HCT116 (cell line): ENCODE measurements at regions not wholly inside any gene's neighbourhood (a gene's known extent, or its start where the extent isn't known, plus 50 kb on each side); places are given as distances from the start of the nearest gene placed in this dataset.

Source experiments
- ATAC-seq: fragments of 200-7000 bp; cut with Tn5 transposase; 2 replicates; pipeline ENCODE4 v1.9.1; 2020; ENCODE audit warnings: mild to moderate bottlenecking, moderate library complexity
- BruUV-seq: library from RNA; stranded (reverse); fragments of 400-500 nt; replicated peaks from 2 replicates; lab custom pipeline; 2021; lab: Mats Ljungman, UMichigan
- CTCF ChIA-PET: fragments of 300-600 bp; sonication (Branson Sonifier 250); formaldehyde crosslinking; loops from one replicate; lab custom pipeline; 2021; ENCODE audit warnings: antibody characterized with exemption; lab: Charles Lee
- POLR2A ChIA-PET: fragments of 300-600, 350-600 bp; sonication (Branson Sonifier 250); formaldehyde crosslinking; loops from one replicate; lab custom pipeline; 2021; ENCODE audit warnings: antibody characterized with exemption; lab: Charles Lee
- RAD21 ChIA-PET, 2 experiments: fragments of 300-600 bp; sonication (Branson Sonifier 250); formaldehyde crosslinking; loops; one replicate each; lab custom pipeline; 2023; ENCODE audit warnings: low total read pairs in 2 of 2; ENCODE audit not compliant: uncharacterized antibody in 2 of 2, unreplicated experiment in 2 of 2, low non-redundant PET in 1 of 2; lab: Charles Lee
- DNase-seq: peaks from one replicate; pipeline ENCODE4 v3.0.0-alpha.2; 2010; ENCODE audit warnings: low read depth, low spot score
- H2AFZ ChIP-seq: fragments of 200-600 bp; shearing (Covaris generic), sonication (generic); 2 replicates; pipeline ENCODE4 v1.6.1; 2017; ENCODE audit warnings: low read depth, mixed run types, mixed read lengths, antibody characterized with exemption, low read length; ENCODE audit not compliant: poor library complexity, severe bottlenecking
- H3K27ac ChIP-seq: 2 replicates; pipeline ENCODE4 v1.5.1; 2012; ENCODE audit warnings: low read depth, low read length
- H3K27me3 ChIP-seq: fragments of 200-600 bp; sonication (generic); 2 replicates; pipeline ENCODE4 v1.6.1; 2016; ENCODE audit warnings: mixed run types, low read length, mixed read lengths; ENCODE audit not compliant: insufficient read depth
- H3K36me3 ChIP-seq, 2 experiments: fragments of 200-500 bp in 1 of 2; fragments of 200-600 bp in 1 of 2; sonication (Bioruptor generic) in 1 of 2; sonication (generic) in 1 of 2; 2 replicates each; pipeline versions ENCODE4 v1.5.1 to v1.6.1; 2014 to 2016; ENCODE audit warnings: low read length in 2 of 2, inconsistent platforms in 1 of 2, mixed read lengths in 1 of 2, mixed run types in 1 of 2; ENCODE audit not compliant: insufficient read depth in 2 of 2, control insufficient read depth in 1 of 2
- H3K4me1 ChIP-seq, 2 experiments: fragments of 200-600 bp in 1 of 2; sonication (generic) in 1 of 2; 2 replicates each; pipeline versions ENCODE4 v1.5.1 to v1.6.1; 2012 to 2017; ENCODE audit warnings: low read length in 2 of 2, inconsistent platforms in 1 of 2, mild to moderate bottlenecking in 1 of 2, mixed read lengths in 1 of 2, mixed run types in 1 of 2, moderate library complexity in 1 of 2; ENCODE audit not compliant: insufficient read depth in 2 of 2, control insufficient read depth in 1 of 2
- H3K4me2 ChIP-seq: fragments of 200-600 bp; sonication (generic); 2 replicates; pipeline ENCODE4 v1.6.1; 2017; ENCODE audit warnings: mixed run types, low read length, mixed read lengths
- H3K4me3 ChIP-seq, 2 experiments: fragments of 200-600 bp in 1 of 2; sonication (generic) in 1 of 2; replicated peaks in 1 of 2; 2 replicates each; pipeline ENCODE4 v1.5.1; 2011 to 2016; ENCODE audit warnings: low read length in 2 of 2, control low read depth in 1 of 2, low read depth in 1 of 2, mild to moderate bottlenecking in 1 of 2, mixed read lengths in 1 of 2, mixed run types in 1 of 2
- H3K79me2 ChIP-seq: fragments of 200-600 bp; sonication (generic); 2 replicates; pipeline ENCODE4 v1.6.1; 2017; ENCODE audit warnings: mild to moderate bottlenecking, mixed run types, low read length, moderate library complexity, mixed read lengths; ENCODE audit not compliant: insufficient read depth
- H3K9ac ChIP-seq: fragments of 200-600 bp; sonication (generic); 2 replicates; pipeline ENCODE4 v1.6.1; 2016; ENCODE audit warnings: low read length, mixed read lengths
- H3K9me2 ChIP-seq: fragments of 200-600 bp; sonication (generic), shearing (Covaris generic); 2 replicates; pipeline ENCODE4 v1.6.1; 2017; ENCODE audit warnings: mixed run types, mild to moderate bottlenecking, moderate library complexity; ENCODE audit not compliant: insufficient read depth
- H3K9me3 ChIP-seq, 2 experiments: fragments of 200-500 bp in 1 of 2; fragments of 200-600 bp in 1 of 2; sonication (Bioruptor generic) in 1 of 2; sonication (generic) in 1 of 2; 2 replicates each; pipeline ENCODE4 v1.6.1; 2014 to 2017; ENCODE audit warnings: low read length in 2 of 2, mixed read lengths in 2 of 2, inconsistent platforms in 1 of 2, low read depth in 1 of 2, mild to moderate bottlenecking in 1 of 2, mixed run types in 1 of 2, moderate library complexity in 1 of 2; ENCODE audit not compliant: control insufficient read depth in 1 of 2, insufficient read depth in 1 of 2
- H4K20me1 ChIP-seq: fragments of 200-600 bp; sonication (generic), shearing (Covaris generic); 2 replicates; pipeline ENCODE4 v1.6.1; 2017; ENCODE audit warnings: mixed run types, mild to moderate bottlenecking, moderate library complexity; ENCODE audit not compliant: insufficient read depth
- CBX3 ChIP-seq: IDR thresholded peaks from 2 replicates; pipeline ENCODE4 v1.6.1; 2012; ENCODE audit warnings: low read depth
- CEBPB ChIP-seq: IDR thresholded peaks from 2 replicates; pipeline ENCODE4 v1.6.1; 2012; ENCODE audit warnings: low read depth
- EGR1 ChIP-seq: IDR thresholded peaks from 2 replicates; pipeline ENCODE4 v1.6.1; 2012; ENCODE audit warnings: low read depth
- ELF1 ChIP-seq: IDR thresholded peaks from 2 replicates; pipeline ENCODE4 v1.6.1; 2012; ENCODE audit warnings: low read depth, borderline replicate concordance
- EZH2 ChIP-seq: fragments of 200-600 bp; sonication (generic); IDR thresholded peaks from 2 replicates; pipeline ENCODE4 v1.6.1; 2017; ENCODE audit warnings: antibody characterized with exemption, mixed run types
- EZH2phosphoT487 ChIP-seq: fragments of 200-600 bp; IDR thresholded peaks from 2 replicates; pipeline ENCODE4 v1.6.1; 2018; ENCODE audit warnings: antibody characterized with exemption, borderline replicate concordance
- FOSL1 ChIP-seq: IDR thresholded peaks from 2 replicates; pipeline ENCODE4 v1.6.1; 2012; ENCODE audit warnings: low read depth
- JUND ChIP-seq: IDR thresholded peaks from 2 replicates; pipeline ENCODE4 v1.6.1; 2012
- POLR2AphosphoS5 ChIP-seq: IDR thresholded peaks from 2 replicates; pipeline ENCODE4 v1.6.1; 2011; ENCODE audit warnings: mild to moderate bottlenecking, low read depth, low read length, moderate library complexity
- RAD21 ChIP-seq: IDR thresholded peaks from 2 replicates; pipeline ENCODE4 v1.6.1; 2012; ENCODE audit warnings: low read depth, mild to moderate bottlenecking
- SIN3A ChIP-seq: IDR thresholded peaks from 2 replicates; pipeline ENCODE4 v1.6.1; 2012; ENCODE audit warnings: low read depth
- SRF ChIP-seq: IDR thresholded peaks from 2 replicates; pipeline ENCODE4 v1.6.1; 2012; ENCODE audit warnings: low read depth
- ZFX ChIP-seq: fragments of 450-650 bp; IDR thresholded peaks from 2 replicates; pipeline ENCODE4 v1.6.1; 2017
- ZNF274 ChIP-seq: fragments of 200-500 bp; sonication (Bioruptor generic); IDR thresholded peaks from 2 replicates; pipeline ENCODE4 v1.6.1; 2014; ENCODE audit warnings: mild to moderate bottlenecking, low read depth, low read length, inconsistent platforms
- intact Hi-C: fragments of 100-400 bp; cut with micrococcal nuclease; formaldehyde crosslinking; loops from 2 replicates; pipeline ENCODE4 v1.10.0; 2022
- TF ChIP-seq, protein P1 (sequence below): IDR thresholded peaks from 2 replicates; pipeline ENCODE4 v1.6.1; 2011; ENCODE audit warnings: mild to moderate bottlenecking, low read length, moderate library complexity; ENCODE audit not compliant: insufficient replicate concordance; ENCODE audit errors: extremely low read depth
- TF ChIP-seq, protein P2 (sequence below): IDR thresholded peaks from 2 replicates; pipeline ENCODE4 v1.6.1; 2012
- TF ChIP-seq, protein P3 (sequence below): IDR thresholded peaks from 2 replicates; pipeline ENCODE4 v1.6.1; 2012
- TF ChIP-seq, protein P4 (sequence below), 3 experiments: fragments of 200-600 bp in 1 of 3; sonication (generic) in 1 of 3; IDR thresholded peaks in 2 of 3; conservative IDR thresholded peaks in 1 of 3; 2 replicates each; pipeline ENCODE4 v1.5.1; 2012 to 2017; ENCODE audit warnings: low read depth in 2 of 3, low read length in 2 of 3, antibody characterized with exemption in 1 of 3, borderline replicate concordance in 1 of 3, control low read depth in 1 of 3, mild to moderate bottlenecking in 1 of 3, mixed read lengths in 1 of 3, mixed run types in 1 of 3, moderate library complexity in 1 of 3; ENCODE audit not compliant: insufficient read depth in 1 of 3
- TF ChIP-seq, protein P5 (sequence below): IDR thresholded peaks from 2 replicates; pipeline ENCODE4 v1.6.1; 2012; ENCODE audit warnings: low read depth

DNA sequence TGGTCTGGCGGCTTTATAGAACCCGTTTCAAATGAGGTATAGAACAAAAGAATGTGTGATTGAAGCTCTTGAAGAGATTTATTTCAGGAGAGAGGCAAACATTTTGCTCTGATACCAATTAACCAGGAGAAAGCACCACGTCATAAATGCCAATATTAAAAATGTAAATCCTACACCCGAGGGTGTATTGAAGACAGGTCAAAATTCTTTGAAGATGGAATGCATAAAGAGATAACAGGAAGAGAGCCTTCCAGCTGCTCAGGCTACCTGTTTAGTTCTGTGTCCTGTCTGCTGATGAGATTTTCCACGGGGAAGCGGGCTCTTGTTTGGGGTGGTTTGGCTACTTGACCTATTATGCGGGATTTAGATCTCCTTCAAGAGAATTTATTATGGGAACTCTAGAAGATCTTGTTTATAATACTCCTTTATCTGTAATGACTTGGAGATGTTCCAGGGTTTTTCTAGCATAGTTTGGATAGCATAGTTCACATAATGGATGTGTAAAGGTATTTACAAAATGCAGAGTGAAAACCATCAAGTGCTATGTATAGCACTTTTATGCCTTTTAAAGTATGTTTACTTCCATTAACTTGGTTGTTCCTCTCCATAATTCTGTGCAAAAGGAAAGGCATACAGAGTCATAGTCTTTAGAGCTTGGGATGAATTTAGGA lies 204.5 kb upstream of the SPRED2 start (continued):
- TF ChIP-seq, protein P1, sequence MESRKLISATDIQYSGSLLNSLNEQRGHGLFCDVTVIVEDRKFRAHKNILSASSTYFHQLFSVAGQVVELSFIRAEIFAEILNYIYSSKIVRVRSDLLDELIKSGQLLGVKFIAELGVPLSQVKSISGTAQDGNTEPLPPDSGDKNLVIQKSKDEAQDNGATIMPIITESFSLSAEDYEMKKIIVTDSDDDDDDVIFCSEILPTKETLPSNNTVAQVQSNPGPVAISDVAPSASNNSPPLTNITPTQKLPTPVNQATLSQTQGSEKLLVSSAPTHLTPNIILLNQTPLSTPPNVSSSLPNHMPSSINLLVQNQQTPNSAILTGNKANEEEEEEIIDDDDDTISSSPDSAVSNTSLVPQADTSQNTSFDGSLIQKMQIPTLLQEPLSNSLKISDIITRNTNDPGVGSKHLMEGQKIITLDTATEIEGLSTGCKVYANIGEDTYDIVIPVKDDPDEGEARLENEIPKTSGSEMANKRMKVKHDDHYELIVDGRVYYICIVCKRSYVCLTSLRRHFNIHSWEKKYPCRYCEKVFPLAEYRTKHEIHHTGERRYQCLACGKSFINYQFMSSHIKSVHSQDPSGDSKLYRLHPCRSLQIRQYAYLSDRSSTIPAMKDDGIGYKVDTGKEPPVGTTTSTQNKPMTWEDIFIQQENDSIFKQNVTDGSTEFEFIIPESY, result no peak

DNA sequence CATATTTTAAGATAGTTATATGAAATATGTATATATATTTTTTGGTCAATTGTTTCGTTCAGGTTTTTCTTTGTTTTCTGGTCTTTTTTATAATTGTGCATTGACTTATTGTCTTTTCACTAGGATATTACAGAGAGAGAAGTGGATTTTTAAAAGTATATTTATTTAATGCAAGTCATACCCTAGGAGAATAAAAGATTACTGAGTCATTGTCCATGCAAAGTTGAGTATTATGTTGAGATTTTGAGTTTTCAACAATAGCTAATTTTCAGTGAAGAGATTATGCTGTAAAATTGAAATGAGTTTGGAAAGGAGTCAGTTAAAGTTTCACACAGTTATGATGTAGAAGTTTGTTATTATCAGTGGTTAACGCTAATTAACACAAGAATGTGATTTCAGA lies 203.6 kb upstream of the SPRED2 start:
- Histone ChIP-seq H3K9me2 (no peaks in the 10 kb centered on the region), H3K27me3 (no peaks in the 10 kb centered on the region), H3K9ac (no peak overlapping the region), H3K4me1 (peaks cover 5 to 15% of the 10 kb centered on the region in 2 experiments; a peak in 3 of 4 replicates), H3K79me2 (no peaks in the 10 kb centered on the region), H3K9me3 (no peaks in the 10 kb centered on the region), H3K27ac (no peak overlapping the region), H4K20me1 (no peaks in the 10 kb centered on the region), H2AFZ (no peak overlapping the region), H3K4me3 (no peak overlapping the region), H3K36me3 (no peaks in the 10 kb centered on the region), H3K4me2 (no peak overlapping the region)
- ATAC-seq (no peak), DNase-seq (no peak)
- ChIA-PET RAD21 (no interaction called here), CTCF (no interaction called here), POLR2A (no interaction called here)
- intact Hi-C loops, result no loop called here
- TF ChIP-seq ZFX (no peak), EZH2phosphoT487 (no peak), FOSL1 (no peak), ELF1 (no peak), EGR1 (no peak), JUND (no peak), EZH2 (no peak), RAD21 (no peak), CBX3 (no peak), SIN3A (no peak), CEBPB (no peak), SRF (no peak), ZNF274 (no peak), POLR2AphosphoS5 (no peak)
- TF ChIP-seq, protein P2, sequence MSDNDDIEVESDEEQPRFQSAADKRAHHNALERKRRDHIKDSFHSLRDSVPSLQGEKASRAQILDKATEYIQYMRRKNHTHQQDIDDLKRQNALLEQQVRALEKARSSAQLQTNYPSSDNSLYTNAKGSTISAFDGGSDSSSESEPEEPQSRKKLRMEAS, result no peak
- TF ChIP-seq, protein P3, sequence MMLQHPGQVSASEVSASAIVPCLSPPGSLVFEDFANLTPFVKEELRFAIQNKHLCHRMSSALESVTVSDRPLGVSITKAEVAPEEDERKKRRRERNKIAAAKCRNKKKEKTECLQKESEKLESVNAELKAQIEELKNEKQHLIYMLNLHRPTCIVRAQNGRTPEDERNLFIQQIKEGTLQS, result no peak
- TF ChIP-seq, protein P4, sequence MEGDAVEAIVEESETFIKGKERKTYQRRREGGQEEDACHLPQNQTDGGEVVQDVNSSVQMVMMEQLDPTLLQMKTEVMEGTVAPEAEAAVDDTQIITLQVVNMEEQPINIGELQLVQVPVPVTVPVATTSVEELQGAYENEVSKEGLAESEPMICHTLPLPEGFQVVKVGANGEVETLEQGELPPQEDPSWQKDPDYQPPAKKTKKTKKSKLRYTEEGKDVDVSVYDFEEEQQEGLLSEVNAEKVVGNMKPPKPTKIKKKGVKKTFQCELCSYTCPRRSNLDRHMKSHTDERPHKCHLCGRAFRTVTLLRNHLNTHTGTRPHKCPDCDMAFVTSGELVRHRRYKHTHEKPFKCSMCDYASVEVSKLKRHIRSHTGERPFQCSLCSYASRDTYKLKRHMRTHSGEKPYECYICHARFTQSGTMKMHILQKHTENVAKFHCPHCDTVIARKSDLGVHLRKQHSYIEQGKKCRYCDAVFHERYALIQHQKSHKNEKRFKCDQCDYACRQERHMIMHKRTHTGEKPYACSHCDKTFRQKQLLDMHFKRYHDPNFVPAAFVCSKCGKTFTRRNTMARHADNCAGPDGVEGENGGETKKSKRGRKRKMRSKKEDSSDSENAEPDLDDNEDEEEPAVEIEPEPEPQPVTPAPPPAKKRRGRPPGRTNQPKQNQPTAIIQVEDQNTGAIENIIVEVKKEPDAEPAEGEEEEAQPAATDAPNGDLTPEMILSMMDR (IDR thresholded peaks at IDR 0.05 in 2 of 3, conservative IDR thresholded peaks at IDR 0.05 in 1 of 3; ENCODE audit: borderline replicate concordance in 1 of 3, insufficient read depth in 1 of 3, low read depth in 2 of 3, low read length in 2 of 3), result no peak
- TF ChIP-seq, protein P5, sequence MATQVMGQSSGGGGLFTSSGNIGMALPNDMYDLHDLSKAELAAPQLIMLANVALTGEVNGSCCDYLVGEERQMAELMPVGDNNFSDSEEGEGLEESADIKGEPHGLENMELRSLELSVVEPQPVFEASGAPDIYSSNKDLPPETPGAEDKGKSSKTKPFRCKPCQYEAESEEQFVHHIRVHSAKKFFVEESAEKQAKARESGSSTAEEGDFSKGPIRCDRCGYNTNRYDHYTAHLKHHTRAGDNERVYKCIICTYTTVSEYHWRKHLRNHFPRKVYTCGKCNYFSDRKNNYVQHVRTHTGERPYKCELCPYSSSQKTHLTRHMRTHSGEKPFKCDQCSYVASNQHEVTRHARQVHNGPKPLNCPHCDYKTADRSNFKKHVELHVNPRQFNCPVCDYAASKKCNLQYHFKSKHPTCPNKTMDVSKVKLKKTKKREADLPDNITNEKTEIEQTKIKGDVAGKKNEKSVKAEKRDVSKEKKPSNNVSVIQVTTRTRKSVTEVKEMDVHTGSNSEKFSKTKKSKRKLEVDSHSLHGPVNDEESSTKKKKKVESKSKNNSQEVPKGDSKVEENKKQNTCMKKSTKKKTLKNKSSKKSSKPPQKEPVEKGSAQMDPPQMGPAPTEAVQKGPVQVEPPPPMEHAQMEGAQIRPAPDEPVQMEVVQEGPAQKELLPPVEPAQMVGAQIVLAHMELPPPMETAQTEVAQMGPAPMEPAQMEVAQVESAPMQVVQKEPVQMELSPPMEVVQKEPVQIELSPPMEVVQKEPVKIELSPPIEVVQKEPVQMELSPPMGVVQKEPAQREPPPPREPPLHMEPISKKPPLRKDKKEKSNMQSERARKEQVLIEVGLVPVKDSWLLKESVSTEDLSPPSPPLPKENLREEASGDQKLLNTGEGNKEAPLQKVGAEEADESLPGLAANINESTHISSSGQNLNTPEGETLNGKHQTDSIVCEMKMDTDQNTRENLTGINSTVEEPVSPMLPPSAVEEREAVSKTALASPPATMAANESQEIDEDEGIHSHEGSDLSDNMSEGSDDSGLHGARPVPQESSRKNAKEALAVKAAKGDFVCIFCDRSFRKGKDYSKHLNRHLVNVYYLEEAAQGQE, result no peak
- no TSS peak for BruUV-seq
